Esophagus muscularis mucosa (tissue), 4 donors: ENCODE measurements at regions not wholly inside any gene's neighbourhood (a gene's known extent, or its start where the extent isn't known, plus 50 kb on each side); places are given as distances from the start of the nearest gene placed in this dataset.

Source experiments
- DNase-seq: peaks from one replicate; pipeline ENCODE4 v3.0.0-alpha.2; 2017; ENCODE audit errors: extremely low spot score
- H3K27ac ChIP-seq, 4 donors: fragments of 200-600 bp; sonication (generic); replicated peaks in 1 of 4; 1 replicate in 3 of 4; 2 replicates in 1 of 4; pipeline ENCODE4 v1.5.1; 2016 to 2019; ENCODE audit warnings: mild to moderate bottlenecking in 1 of 4
- H3K27me3 ChIP-seq, 4 donors: fragments of 200-600 bp; sonication (generic); one replicate each; pipeline versions ENCODE4 v1.5.1 to v1.6.0; 2016 to 2019
- H3K36me3 ChIP-seq, 4 donors: fragments of 200-600 bp; sonication (generic); one replicate each; pipeline ENCODE4 v1.5.1; 2016 to 2019
- H3K4me1 ChIP-seq, 4 donors: fragments of 200-600 bp; sonication (generic); one replicate each; pipeline ENCODE4 v1.5.1; 2016 to 2019
- H3K4me3 ChIP-seq, 4 donors: fragments of 200-600 bp; sonication (generic); 1 replicate in 2 of 4; 2 replicates in 2 of 4; pipeline ENCODE4 v1.5.1; 2016 to 2019; ENCODE audit warnings: mild to moderate bottlenecking in 4 of 4, moderate library complexity in 1 of 4
- H3K9me3 ChIP-seq, 4 donors: fragments of 200-600 bp; sonication (generic); 1 replicate in 3 of 4; 2 replicates in 1 of 4; pipeline ENCODE4 v1.5.1; 2016 to 2019
- CTCF ChIP-seq, 3 experiments: fragments of 200-600 bp in 2 of 3; fragments of 450-650 bp in 1 of 3; sonication (generic) in 2 of 3; IDR thresholded peaks; one replicate each; pipeline ENCODE4 v1.5.1; 2017 to 2019; ENCODE audit warnings: antibody characterized with exemption in 3 of 3, mild to moderate bottlenecking in 2 of 3, moderate library complexity in 1 of 3
- EP300 ChIP-seq: sonication (generic); formaldehyde crosslinking; IDR thresholded peaks from one replicate; pipeline ENCODE4 v1.6.1; 2017; ENCODE audit warnings: antibody characterized with exemption
- POLR2A ChIP-seq: fragments of 450-650 bp; IDR thresholded peaks from one replicate; pipeline ENCODE4 v1.6.1; 2017; ENCODE audit warnings: antibody characterized with exemption, moderate library complexity, mild to moderate bottlenecking, low read depth
- POLR2AphosphoS5 ChIP-seq, 2 donors: sonication (generic); formaldehyde crosslinking; IDR thresholded peaks; one replicate each; pipeline ENCODE4 v1.6.1; 2017; ENCODE audit warnings: antibody characterized with exemption in 2 of 2
- WGBS: methylation state at CpG from one replicate; pipeline ENCODE4 v1.1.5; 2018; 5-methylcytosine and 5-hydroxymethylcytosine counted together
- intact Hi-C: fragments of 100-400 bp; cut with DNase I; formaldehyde crosslinking; loops from one replicate; pipeline ENCODE4 v1.15.1; 2023

- H3K27me3 ChIP-seq = peaks cover 0 to 66% (median 2%) of the 10 kb centered on the region in 4 donors
Measured at GRCh38 chr16:86791287-86792035, 213.1 kb downstream of the FOXL1 start.

GRCh38 chr16:86794216-86794864, 216.0 kb downstream of the FOXL1 start:
- no peak for DNase-seq
- 92% methylated on average over 13 of the region's 15 CpGs for WGBS
- Histone ChIP-seq H3K27me3 (peaks cover 0 to 77% (median 2%) of the 10 kb centered on the region in 4 donors), H3K4me3 (no peak overlapping the region), H3K4me1 (no peaks in the 10 kb centered on the region), H3K36me3 (no peaks in the 10 kb centered on the region), H3K27ac (no peak overlapping the region), H3K9me3 (no peaks in the 10 kb centered on the region)
- TF ChIP-seq POLR2A (no peak), CTCF (IDR thresholded peaks at IDR 0.05) (no peak), EP300 (no peak), POLR2AphosphoS5 (IDR thresholded peaks at IDR 0.05) (no peak)
- intact Hi-C loops = no loop called here

More at GRCh38 chr16:86791287-86792035, 213.1 kb downstream of the FOXL1 start:
- Histone ChIP-seq H3K27ac (no peak overlapping the region), H3K4me1 (no peaks in the 10 kb centered on the region), H3K4me3 (no peak overlapping the region), H3K9me3 (no peaks in the 10 kb centered on the region), H3K36me3 (no peaks in the 10 kb centered on the region)
- WGBS = 57% methylated on average over 20 of the region's 20 CpGs
- no peak for DNase-seq
- TF ChIP-seq POLR2AphosphoS5 (IDR thresholded peaks at IDR 0.05) (no peak), EP300 (no peak), POLR2A (no peak), CTCF (IDR thresholded peaks at IDR 0.05) (no peak)
- intact Hi-C loops = no loop called here

DNA sequence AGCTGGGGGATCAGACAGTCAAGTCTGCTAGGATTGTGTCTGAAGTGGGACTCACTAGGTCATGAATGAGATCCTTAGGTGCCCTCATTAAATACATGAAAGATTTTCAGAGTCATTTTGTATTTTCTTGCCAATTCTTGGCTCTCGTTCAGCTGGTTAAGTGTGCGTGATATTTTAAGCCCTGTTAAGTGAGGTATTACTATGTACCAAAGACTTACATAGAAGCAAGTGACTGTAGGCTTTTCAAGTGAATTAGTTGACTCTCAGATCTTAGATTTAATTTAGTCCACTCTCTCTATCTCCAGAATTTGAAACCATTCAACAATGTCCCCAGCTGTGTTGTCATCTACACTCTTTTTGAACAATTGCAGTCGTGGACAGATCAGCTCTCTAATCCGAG, 219.4 kb downstream of the FOXL1 start:
- WGBS = 76% methylated on average over 4 of the region's 4 CpGs
- peaks cover 0 to 59% (median 2%) of the 10 kb centered on the region in 4 donors for H3K27me3 ChIP-seq
- intact Hi-C loops = no loop called here

DNA sequence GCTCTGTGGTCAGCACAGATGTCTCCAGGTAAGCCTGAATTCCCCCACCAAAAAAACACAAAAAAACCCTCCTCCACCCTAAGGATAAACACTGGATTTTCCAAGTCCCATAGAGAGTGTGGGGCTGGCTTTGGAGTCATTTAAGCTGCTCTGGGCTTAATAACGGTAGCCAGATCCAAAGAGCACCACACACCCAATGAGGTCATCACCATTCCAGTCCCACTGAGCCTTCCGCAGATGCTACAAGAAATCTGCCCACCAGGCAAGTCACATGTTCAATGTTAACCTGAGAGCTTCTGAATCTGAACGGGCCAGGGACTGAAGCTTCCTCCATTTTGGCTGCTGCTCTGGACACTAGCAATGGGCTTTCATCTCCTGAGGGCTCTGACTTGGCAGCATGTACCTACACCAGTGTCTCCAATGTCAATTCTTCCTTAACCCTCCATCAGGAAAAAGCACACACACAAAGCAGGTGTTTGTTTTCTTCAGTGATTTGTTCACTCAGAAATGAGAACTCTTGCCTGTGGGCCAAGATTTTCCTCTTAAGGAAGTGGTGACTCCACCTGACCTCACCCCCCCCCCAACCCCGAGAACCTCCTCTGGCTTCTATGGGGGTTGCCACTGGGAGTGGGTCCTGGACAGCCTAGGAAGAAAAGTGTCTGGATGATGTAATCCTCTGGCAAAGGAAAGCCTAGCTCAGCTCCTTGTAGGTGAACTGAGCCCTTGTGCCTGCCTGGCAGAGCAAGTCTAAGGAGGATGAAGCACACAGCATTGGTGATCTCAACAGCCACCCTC, 220.1 kb downstream of the FOXL1 start:
- Histone ChIP-seq H3K4me1 (no peaks in the 10 kb centered on the region), H3K9me3 (peaks cover 0 to 3% (median 1%) of the 10 kb centered on the region in 4 donors), H3K27ac (no peak overlapping the region), H3K4me3 (no peak overlapping the region), H3K27me3 (peaks cover 0 to 63% (median 3%) of the 10 kb centered on the region in 4 donors), H3K36me3 (no peaks in the 10 kb centered on the region)
- 63% methylated on average over 4 of the region's 4 CpGs for WGBS
- no peak for DNase-seq
- intact Hi-C loops = no loop called here
- no peak for TF ChIP-seq POLR2A
- no peak for TF ChIP-seq POLR2AphosphoS5 (IDR thresholded peaks at IDR 0.05)
- no peak for TF ChIP-seq CTCF (IDR thresholded peaks at IDR 0.05)
- no peak for TF ChIP-seq EP300

More for the DNA sequence above, 219.4 kb downstream of the FOXL1 start:
- H3K4me1 ChIP-seq = no peaks in the 10 kb centered on the region
- H3K4me3 ChIP-seq = no peak overlapping the region
- DNase-seq = no peak
- H3K9me3 ChIP-seq = no peaks in the 10 kb centered on the region
- H3K36me3 ChIP-seq = no peaks in the 10 kb centered on the region
- no peak for TF ChIP-seq EP300
- no peak overlapping the region for H3K27ac ChIP-seq

- 83% methylated on average over 4 of the region's 4 CpGs for WGBS
- no peaks in the 10 kb centered on the region for H3K36me3 ChIP-seq
- peaks cover 0 to 62% (median 3%) of the 10 kb centered on the region in 4 donors for H3K27me3 ChIP-seq
- intact Hi-C loops = no loop called here
- no peaks in the 10 kb centered on the region for H3K4me1 ChIP-seq
- H3K9me3 ChIP-seq = peaks cover 0 to 6% (median 2%) of the 10 kb centered on the region in 4 donors
- no peak overlapping the region for H3K27ac ChIP-seq
- no peak for TF ChIP-seq POLR2AphosphoS5 (IDR thresholded peaks at IDR 0.05)
- TF ChIP-seq CTCF (IDR thresholded peaks at IDR 0.05) = no peak
- H3K4me3 ChIP-seq = no peak overlapping the region
- no peak for DNase-seq
Measured at GRCh38 chr16:86799367-86799766, 221.0 kb downstream of the FOXL1 start.
